ENCODE measurements at regions not wholly inside any gene's neighbourhood (a gene's known extent, or its start where the extent isn't known, plus 50 kb on each side); places are given as distances from the start of the nearest gene placed in this dataset.
"Not testable (repeated sequence)": the region's sequence is repeated elsewhere in the genome, so short reads cannot be mapped to it uniquely, and the experiment has no call there.

GRCh38 chr17:71845337-71845736 lies 275.5 kb upstream of the SOX9 start:
- no peak for DNase-seq

GRCh38 chr17:71846561-71847110 lies 274.2 kb upstream of the SOX9 start:
- no peak for DNase-seq

- DNase-seq = no peak
Measured at GRCh38 chr17:71849783-71850768, 270.7 kb upstream of the SOX9 start.

- DNase-seq = no peak
Measured at GRCh38 chr17:71850812-71851211, 270.0 kb upstream of the SOX9 start.

GRCh38 chr17:71855010-71855409 lies 265.8 kb upstream of the SOX9 start:
- DNase-seq = no peak

- no peak for DNase-seq
Measured at GRCh38 chr17:71864755-71865154, 256.1 kb upstream of the SOX9 start.

- DNase-seq = no peak
Measured at GRCh38 chr17:71866095-71866494, 254.7 kb upstream of the SOX9 start.

GRCh38 chr17:71869293-71869692 lies 251.5 kb upstream of the SOX9 start:
- DNase-seq = no peak

GRCh38 chr17:71869841-71870545 lies 250.8 kb upstream of the SOX9 start:
- DNase-seq = no peak

GRCh38 chr17:71870546-71870862 lies 250.3 kb upstream of the SOX9 start:
- DNase-seq = no peak

GRCh38 chr17:71872843-71873485 lies 247.9 kb upstream of the SOX9 start:
- DNase-seq = no peak

- DNase-seq = not testable (repeated sequence)
Measured at GRCh38 chr17:71874773-71875172, 246.0 kb upstream of the SOX9 start.

GRCh38 chr17:71878271-71878670 lies 242.5 kb upstream of the SOX9 start:
- DNase-seq = no peak

- DNase-seq = no peak
Measured at GRCh38 chr17:71878998-71879397, 241.8 kb upstream of the SOX9 start.

GRCh38 chr17:71881041-71881440 lies 239.8 kb upstream of the SOX9 start:
- DNase-seq = no peak

GRCh38 chr17:71881581-71881980 lies 239.2 kb upstream of the SOX9 start:
- DNase-seq = no peak

GRCh38 chr17:71883258-71883657 lies 237.6 kb upstream of the SOX9 start:
- DNase-seq = no peak

- no peak for DNase-seq
Measured at GRCh38 chr17:71883845-71884244, 237.0 kb upstream of the SOX9 start.

- no peak for DNase-seq
Measured at GRCh38 chr17:71885662-71886061, 235.2 kb upstream of the SOX9 start.

GRCh38 chr17:71899317-71899716 lies 221.5 kb upstream of the SOX9 start:
- peak; percentile 25 for DNase-seq

GRCh38 chr17:71900621-71901229 lies 220.1 kb upstream of the SOX9 start:
- DNase-seq = peak; percentile 15

GRCh38 chr17:71902894-71903506 lies 217.8 kb upstream of the SOX9 start:
- DNase-seq = no peak

Measured in fibroblast of skin of right biceps (primary cell).